ENCODE measurements at regions not wholly inside any gene's neighbourhood (a gene's known extent, or its start where the extent isn't known, plus 50 kb on each side); places are given as distances from the start of the nearest gene placed in this dataset.

DNA sequence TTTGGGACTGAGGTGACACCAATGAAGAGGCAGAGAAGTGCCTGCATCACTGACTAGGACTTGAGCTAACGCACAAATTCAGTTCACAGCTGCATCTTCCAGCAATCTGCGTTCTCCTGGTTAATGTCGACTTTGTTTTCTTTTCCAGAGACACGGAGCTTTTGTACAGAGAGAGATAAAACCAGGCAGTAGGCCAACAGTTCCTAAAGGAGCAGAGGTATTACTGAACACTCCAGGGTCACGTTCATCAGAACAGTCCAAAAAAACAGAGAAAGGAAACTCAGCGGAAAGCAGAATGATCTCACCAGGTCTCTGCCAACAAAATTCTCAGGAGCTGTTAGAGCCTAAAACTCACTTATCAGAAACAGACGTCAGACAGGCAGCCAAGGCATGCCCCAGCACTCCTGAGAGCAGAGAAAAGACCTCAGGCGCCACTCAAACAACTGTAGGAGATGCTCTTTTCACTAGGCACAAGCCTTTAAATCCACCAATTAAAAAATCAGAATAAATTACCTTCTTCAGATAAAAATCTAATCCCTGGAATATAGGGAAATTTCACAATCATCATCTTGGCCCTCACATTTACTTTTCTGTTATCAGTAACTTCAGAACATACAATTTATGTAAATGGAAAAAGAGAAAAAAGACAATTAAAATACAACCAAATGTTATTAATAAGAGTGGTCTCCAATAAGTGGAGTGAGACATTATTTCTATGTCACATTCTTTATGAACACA is 95.9 kb upstream of the SPTBN1 start:
- DNase-seq = no peak

DNA sequence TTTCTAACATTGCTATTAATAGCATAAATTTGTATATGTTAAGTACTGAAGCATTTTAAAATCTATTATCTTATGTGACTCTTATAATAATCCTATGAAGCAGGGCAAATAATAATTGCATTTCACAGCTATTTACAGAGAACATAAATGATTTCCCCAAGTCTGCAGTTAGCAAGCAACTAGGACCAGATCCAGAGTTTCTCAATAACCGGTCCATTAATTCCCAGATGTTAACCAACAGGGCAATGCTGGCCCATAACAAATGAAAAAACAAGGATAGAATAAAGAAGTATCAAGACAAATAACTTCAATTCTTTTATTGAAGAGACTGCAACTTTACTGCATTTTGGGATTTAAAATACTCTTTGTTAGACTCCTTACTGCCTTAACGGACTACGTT is 91.7 kb upstream of the SPTBN1 start:
- no peak overlapping the region for H3K4me3 Mint-ChIP-seq (ENCODE audit: unreplicated experiment)
- TF ChIP-seq, protein P1, sequence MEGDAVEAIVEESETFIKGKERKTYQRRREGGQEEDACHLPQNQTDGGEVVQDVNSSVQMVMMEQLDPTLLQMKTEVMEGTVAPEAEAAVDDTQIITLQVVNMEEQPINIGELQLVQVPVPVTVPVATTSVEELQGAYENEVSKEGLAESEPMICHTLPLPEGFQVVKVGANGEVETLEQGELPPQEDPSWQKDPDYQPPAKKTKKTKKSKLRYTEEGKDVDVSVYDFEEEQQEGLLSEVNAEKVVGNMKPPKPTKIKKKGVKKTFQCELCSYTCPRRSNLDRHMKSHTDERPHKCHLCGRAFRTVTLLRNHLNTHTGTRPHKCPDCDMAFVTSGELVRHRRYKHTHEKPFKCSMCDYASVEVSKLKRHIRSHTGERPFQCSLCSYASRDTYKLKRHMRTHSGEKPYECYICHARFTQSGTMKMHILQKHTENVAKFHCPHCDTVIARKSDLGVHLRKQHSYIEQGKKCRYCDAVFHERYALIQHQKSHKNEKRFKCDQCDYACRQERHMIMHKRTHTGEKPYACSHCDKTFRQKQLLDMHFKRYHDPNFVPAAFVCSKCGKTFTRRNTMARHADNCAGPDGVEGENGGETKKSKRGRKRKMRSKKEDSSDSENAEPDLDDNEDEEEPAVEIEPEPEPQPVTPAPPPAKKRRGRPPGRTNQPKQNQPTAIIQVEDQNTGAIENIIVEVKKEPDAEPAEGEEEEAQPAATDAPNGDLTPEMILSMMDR (IDR thresholded peaks at IDR 0.05; ENCODE audit: partially characterized antibody, unreplicated experiment) = no peak
- no peak for DNase-seq

More for the DNA sequence above, 95.9 kb upstream of the SPTBN1 start:
- Mint-ChIP-seq H3K27me3 (ENCODE audit: unreplicated experiment) (no peaks in the 10 kb centered on the region), H3K4me1 (ENCODE audit: low read depth, unreplicated experiment) (no peaks in the 10 kb centered on the region), H3K9me3 (ENCODE audit: unreplicated experiment) (peaks cover 1% of the 10 kb centered on the region), H3K36me3 (ENCODE audit: unreplicated experiment) (peaks cover 7% of the 10 kb centered on the region), H3K27ac (ENCODE audit: unreplicated experiment) (no peak overlapping the region), H3K4me3 (ENCODE audit: unreplicated experiment) (no peak overlapping the region)
- TF ChIP-seq, protein P1 (IDR thresholded peaks at IDR 0.05; ENCODE audit: partially characterized antibody, unreplicated experiment) = no peak

DNA sequence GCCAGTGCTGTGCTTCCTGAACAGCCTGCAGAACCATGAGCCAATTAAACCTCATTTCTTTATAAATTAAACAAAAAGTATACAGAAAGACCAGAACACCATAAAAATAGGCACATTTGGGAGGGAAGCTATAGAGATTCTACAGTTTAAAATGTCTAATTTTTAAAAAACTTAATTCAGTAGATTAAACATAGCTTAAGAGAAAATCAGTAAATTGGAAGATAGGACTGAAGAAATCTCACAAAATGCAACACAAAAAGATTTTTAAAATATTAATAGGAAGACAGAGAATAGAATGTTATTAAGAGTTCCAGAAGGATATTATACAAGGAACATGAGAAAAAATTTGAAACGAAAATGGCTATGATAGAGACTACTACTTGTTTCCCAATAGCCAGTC is 90.5 kb upstream of the SPTBN1 start:
- Mint-ChIP-seq H3K27ac (ENCODE audit: unreplicated experiment) (no peak overlapping the region), H3K4me1 (ENCODE audit: low read depth, unreplicated experiment) (no peaks in the 10 kb centered on the region), H3K27me3 (ENCODE audit: unreplicated experiment) (no peaks in the 10 kb centered on the region), H3K36me3 (ENCODE audit: unreplicated experiment) (peaks cover 30% of the 10 kb centered on the region), H3K9me3 (ENCODE audit: unreplicated experiment) (peaks cover 4% of the 10 kb centered on the region), H3K4me3 (ENCODE audit: unreplicated experiment) (no peak overlapping the region)
- DNase-seq = no peak
- TF ChIP-seq, protein P1 (IDR thresholded peaks at IDR 0.05; ENCODE audit: partially characterized antibody, unreplicated experiment) = no peak

More for the DNA sequence above, 91.7 kb upstream of the SPTBN1 start:
- Mint-ChIP-seq H3K27me3 (ENCODE audit: unreplicated experiment) (no peaks in the 10 kb centered on the region), H3K9me3 (ENCODE audit: unreplicated experiment) (peaks cover 4% of the 10 kb centered on the region), H3K27ac (ENCODE audit: unreplicated experiment) (no peak overlapping the region), H3K36me3 (ENCODE audit: unreplicated experiment) (peaks cover 30% of the 10 kb centered on the region), H3K4me1 (ENCODE audit: low read depth, unreplicated experiment) (no peaks in the 10 kb centered on the region)

- H3K27me3 Mint-ChIP-seq (ENCODE audit: unreplicated experiment) = no peaks in the 10 kb centered on the region
- no peak overlapping the region for H3K4me3 Mint-ChIP-seq (ENCODE audit: unreplicated experiment)
- peaks cover 6% of the 10 kb centered on the region for H3K4me1 Mint-ChIP-seq (ENCODE audit: low read depth, unreplicated experiment)
- TF ChIP-seq, protein P1 (IDR thresholded peaks at IDR 0.05; ENCODE audit: partially characterized antibody, unreplicated experiment) = no peak
- peaks cover 30% of the 10 kb centered on the region for H3K36me3 Mint-ChIP-seq (ENCODE audit: unreplicated experiment)
- no peak for DNase-seq
- H3K27ac Mint-ChIP-seq (ENCODE audit: unreplicated experiment) = no peak overlapping the region
- H3K9me3 Mint-ChIP-seq (ENCODE audit: unreplicated experiment) = peaks cover 4% of the 10 kb centered on the region
Observed at GRCh38 chr2:54366487-54367280, 89.4 kb upstream of the SPTBN1 start.
